GM21717 (cell line): ENCODE measurements at regions not wholly inside any gene's neighbourhood (a gene's known extent, or its start where the extent isn't known, plus 50 kb on each side); places are given as distances from the start of the nearest gene placed in this dataset.
"Not testable (repeated sequence)": the region's sequence is repeated elsewhere in the genome, so short reads cannot be mapped to it uniquely, and the experiment has no call there.

Source experiments
- ATAC-seq: cut with Tn5 transposase; IDR thresholded peaks from one replicate; pipeline ENCODE4 v1.9.1; 2021; ENCODE audit warnings: mild to moderate bottlenecking, moderate library complexity; ENCODE audit not compliant: unreplicated experiment

DNA sequence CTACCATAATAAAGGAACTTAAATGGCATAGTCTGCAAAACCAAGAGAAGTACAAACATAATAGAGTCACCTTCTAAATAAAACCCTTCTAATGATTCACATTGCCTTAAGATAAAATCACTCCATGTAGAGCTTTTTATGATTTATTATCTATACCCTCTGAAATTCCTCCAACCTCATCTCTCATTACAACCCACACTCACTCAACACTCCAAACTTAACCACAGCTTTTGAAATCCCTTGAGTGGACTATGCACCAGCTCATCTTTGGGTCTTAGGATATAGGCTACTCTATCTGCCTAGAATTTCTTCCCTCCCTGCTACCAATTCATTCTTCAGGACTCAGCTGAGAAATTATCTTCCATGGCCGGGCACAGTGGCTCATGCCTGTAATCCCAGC lies 122.5 kb downstream of the CETN3 start:
- ATAC-seq: no peak

DNA sequence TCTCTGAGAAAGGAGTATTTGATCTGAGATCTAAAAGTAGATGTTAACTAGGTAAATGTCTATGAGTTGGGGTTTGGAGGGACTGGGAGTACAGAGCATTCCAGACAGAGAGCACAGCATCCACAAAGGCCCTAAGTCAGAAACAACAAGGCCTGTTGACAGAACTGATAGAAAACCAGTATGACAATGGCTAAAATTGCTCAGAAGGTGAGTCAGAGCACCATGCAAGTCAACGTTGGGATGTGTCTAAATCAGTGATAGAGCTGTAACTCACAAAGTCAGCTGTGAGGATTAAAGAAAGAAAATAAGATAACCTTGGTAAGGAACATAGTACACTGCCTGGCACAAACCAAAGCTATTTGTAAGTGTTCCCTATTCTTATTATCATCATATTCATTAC lies 124.0 kb downstream of the CETN3 start:
- ATAC-seq: no peak

DNA sequence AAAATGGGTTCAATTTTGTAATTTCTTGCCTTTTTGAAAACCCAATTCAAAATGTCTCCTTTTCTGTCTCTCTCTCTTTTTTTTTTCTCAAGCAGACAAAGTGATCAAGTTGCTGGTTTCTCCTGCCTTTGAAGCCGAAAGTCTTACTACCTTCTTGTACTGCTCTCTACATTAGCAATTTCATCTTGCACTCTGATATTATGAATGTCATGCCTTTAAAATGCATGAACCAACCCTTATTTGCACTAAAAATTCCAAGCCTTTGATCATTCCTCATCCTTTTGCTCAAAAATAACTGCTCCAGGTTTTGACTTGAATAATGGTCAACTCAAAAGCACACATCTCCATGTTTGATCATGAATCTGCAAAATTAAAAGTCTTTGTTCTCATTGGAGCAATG lies 125.2 kb downstream of the CETN3 start:
- no peak for ATAC-seq

DNA sequence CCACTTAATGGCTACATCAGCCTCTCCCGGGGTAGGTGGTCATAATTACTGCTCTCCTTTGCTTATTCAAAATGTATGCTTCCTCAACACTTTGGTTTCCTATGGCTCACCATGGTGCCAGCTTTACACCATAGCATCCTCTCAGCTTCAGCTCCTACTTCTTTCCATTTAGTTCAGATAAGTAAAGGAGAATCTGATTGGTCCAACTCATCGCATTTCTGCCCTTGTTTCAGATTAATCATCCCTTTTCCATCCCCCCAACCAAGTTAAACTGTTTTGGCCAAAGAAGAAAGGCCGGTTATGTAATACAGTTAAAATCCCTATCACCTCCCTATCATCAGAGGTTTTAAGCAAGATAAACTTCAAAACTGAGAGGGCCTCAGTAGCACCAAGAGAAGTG lies 130.5 kb downstream of the CETN3 start:
- ATAC-seq: no peak

DNA sequence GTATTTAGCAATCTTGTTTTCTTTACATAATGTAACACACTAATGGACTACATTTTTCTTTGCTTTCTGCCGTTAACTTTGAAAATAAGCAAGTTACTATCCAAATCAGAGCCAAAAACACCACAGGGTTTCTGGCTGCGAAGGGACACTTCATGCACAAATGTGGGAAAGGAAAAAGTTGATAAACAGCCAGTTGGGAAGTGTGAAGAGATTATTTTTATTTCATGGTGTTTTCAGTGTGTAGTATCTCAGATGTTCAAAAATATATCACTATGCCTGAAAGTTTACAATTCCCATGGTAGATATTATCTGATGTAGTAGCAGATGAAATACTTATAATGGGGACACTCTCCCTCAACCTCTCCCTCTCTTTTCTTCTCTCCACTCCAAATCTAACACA lies 135.3 kb downstream of the CETN3 start:
- no peak for ATAC-seq

DNA sequence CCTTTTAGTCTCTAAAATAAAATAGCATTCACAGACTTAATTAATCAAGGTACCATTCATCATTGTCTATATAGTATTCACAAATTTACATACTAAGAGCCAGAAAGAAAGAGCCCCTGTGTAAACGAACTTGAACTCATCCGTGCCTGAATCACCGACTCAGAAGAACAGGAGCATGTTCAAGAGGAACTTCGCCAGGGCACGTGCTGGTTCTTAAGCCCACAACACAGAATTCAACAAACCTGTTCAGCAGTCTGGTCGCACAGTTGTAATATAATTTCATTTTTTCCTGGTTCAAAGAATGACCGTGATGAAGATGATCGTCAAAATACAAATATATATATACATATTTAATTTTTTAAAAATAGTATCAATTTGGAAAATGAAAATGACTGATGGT lies 141.9 kb downstream of the CETN3 start:
- ATAC-seq: no peak

DNA sequence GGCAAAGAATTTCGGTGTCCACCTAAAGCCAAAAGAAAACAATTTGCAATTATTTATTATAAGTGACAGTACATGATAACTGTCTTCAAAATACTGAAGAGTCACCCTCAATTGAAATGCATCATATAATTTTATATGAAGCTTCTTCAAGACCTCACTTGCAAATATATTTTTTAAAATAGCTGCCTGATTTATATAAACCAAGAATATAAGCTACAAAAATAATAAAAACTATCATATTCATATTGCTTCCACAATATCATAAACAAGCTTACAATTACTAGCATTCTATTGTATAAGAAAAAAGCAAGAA lies 144.1 kb downstream of the CETN3 start:
- no peak for ATAC-seq

DNA sequence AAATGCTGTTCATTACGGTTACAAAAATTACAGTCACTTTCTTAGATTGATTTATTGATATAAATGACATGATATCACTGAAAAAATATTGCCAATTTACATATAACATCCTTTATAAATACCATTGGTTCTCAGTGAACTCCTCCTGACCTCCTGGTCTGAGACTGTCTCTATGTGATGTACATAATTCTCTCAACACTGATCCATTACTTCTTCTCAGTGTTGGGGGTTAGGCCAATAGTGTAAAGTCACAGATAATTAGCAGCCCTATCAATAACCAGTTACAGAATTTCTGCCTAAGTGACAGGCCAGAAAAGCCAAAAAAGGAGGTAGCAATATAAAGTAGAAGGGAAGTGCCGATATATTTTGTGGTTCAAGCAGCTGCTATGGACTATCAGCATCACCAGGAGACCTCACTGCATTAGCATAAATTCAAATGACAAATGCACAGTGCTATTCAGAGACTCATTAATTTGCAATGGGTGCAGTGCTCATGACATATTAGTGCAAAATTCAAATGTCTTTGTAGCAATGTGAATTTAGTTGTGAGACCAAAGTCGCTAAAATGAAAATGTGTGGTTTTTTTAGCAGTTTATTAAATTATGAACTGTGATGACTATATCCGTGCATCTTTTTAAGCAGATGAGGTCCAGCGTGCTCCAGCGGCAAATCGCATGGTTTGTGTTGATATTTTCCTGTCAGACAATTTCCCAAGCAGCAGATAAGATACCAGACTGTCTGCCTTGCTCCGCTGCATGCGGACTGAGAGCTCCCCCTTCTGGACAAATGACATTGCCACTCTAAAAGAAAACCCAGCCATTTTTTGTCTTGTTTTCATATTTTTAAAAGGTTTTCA lies 144.6 kb downstream of the CETN3 start:
- ATAC-seq: no peak

DNA sequence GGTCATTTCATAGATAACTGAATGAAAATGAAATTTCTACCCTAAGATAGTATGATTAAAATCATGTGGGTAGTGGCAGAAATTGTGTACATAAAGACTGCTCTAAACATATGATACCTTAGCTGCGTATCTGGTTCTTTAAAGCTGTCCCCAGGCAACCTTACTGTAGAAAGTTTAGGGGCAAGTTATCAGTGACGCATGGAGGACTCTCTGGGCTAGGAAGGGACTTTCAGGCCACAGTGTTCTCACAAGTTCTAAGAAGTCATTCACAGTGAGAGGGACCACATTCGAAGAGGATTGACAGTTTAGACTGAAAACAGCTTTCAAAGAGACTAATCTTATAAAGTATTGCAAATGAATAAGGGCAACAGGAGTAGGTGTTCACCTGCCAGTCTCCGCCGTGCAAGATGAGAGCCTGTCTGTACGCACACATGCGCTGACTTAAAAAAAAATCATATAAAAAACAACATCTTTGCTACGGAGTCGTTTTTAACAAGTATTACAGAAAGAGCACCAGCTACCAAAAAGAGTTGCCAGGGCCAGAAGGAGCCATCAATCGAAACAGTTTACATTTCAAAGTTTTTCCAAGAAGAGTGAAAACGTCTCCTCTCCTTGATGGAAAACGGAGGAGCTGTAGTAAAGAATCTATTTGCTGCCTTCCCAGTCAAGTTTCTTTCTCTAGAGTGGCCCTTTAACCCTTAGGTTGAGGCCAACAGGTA lies 146.3 kb downstream of the CETN3 start:
- ATAC-seq: no peak

DNA sequence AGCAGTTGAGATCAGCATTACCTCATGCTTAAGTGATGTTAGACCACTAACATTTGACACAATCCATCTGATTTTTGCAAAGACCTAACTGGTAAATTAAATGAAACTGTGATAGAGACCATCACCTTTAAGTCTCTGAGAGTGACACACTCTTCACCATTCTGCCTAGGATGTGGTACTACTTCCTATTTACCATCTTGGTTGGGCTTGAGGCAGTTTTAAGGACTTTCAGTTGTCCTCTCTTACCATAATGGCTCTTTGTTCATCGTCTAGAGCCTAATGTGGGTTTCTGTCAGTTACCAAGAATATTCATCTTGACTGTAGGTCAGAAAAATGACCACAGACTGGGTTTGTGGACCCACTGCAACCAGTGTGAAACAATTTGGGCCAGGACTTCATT lies 158.1 kb downstream of the CETN3 start:
- no peak for ATAC-seq

DNA sequence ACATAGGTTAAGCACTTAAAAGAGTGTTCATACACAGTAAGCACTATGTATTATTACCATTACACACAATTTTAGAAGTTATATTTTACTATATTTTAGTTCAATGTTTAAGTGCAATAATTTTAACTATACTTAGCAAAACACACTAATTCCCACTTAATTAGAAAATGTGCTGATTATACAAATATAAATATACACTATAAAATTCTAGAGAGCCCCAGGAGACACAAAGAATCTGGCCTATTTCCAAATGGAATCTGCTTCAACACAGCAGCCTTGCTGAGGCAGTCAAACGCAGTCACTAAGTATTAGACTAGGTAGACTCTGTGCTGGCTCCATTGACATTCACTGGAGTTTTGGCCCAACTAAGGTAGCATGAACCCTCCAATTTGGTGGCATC lies 160.9 kb downstream of the CETN3 start:
- ATAC-seq: no peak

DNA sequence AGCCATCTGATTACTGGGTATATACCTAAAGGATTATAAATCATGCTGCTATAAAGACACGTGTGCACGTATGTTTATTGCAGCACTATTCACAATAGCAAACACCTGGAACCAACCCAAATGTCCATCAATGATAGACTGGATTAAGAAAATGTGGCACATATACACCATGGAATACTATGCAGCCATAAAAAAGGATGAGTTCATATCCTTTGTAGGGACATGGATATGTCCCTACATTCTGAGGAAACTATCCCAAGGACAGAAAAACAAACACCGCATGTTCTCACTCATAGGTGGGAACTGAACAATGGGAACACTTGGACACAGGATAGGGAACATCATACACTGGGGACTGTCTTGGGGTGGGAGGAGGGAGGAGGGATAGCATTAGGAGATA lies 165.7 kb downstream of the CETN3 start:
- ATAC-seq: not testable (repeated sequence)

DNA sequence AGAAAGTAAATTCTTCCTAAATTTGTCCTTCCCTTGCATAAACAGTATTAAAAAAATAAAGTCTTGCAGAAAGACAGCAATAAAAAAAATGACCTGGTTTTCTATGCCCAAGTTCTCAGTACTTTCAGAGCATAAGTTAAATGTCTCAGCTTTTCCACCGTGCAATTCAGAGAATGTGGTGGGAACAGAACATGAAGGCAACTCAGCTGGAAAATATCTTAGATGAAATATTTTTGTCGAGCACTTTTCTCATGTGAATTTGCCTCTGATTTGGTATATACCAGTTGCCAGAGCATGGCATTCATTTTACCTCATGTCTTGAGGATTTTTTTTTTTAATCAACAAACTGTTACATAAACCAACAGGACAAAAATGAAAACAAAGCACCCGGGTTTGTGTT lies 176.1 kb downstream of the CETN3 start:
- no peak for ATAC-seq

DNA sequence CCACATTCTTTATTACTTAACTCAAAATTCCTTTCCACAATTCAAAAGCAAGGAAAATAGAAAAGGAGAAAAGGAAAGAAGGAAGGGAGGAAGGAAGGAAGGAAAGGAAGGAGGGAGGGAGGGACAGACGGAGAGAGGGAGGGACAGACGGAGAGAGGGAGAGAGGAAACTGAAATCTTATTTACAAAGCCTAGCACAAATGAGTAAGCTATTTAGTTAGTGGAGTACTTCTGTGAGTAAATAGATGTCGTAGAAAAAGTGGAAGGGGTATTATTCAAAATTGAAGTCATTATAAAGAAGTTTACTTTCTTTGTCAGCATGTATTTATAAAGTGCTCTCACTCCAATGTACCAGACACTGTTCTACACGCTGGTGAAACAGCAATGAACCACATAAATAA lies 177.9 kb downstream of the CETN3 start:
- ATAC-seq: no peak

DNA sequence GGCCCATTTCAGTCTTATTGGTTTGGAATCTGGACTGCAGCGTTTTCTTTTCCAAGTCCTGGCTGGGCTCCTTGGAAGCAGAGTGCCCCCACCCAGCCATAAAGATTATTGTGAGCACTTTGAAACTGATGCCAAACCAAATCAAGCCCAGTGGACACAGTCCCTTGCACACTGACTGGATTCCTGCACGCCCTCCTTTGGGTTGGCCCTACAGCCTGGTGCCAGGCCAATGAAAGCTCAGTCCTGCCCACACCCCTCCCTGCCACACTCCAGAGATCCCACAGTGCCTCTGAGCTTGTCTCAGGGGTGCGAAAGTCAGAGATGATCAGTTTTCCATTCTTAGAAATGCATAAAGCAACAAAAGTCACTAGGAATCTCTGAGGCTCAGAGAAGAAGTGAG lies 181.9 kb downstream of the CETN3 start:
- ATAC-seq: no peak

DNA sequence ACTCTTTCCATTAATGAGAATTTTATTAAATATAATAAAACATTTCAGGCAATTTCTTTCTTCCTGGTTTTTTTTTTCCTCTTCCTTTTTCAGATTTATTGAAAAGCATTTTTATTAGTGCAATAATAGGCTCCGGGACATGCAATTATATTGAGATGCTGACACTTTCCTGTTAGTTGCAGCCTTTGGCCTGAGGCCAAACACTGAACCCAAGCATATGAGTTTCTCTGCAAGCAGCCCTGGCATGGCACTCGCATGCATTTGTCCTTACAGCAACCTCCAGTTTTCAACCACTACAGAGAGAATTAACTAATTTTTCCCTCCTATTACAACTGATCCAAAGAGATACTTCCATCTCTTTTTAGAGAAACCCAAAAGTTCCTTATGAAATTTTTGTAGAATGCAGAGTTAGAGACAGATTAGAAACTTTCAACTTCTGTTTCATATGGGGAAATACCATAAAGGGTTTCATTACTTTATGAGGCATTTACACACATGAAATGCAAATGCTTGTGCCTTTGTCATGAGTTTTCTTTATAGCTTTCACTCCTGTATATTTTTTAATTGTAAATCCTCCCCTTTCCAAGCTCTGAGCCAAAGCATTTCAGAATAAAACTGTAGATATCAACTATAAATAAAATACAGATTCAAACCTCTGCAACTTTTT lies 183.0 kb downstream of the CETN3 start:
- ATAC-seq: no peak

DNA sequence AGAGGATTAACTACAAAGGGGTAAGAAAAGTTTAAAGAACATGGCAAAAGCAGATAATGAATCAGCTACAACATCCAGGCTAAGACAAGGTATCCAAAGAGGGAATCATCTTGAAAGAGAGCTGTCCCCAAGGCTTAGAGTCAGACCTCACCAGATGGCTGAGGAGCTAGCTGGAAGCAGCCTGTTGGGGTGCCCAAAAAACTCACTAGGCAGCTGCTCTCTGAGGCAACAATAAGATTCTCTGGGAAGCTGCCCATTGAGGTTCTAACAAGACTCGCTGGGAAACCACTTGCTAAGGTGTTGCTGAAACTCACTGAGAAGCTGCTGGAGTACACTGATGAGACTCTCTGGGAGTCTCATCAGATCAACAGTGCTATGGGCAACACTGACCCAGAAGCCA lies 185.2 kb downstream of the CETN3 start:
- no peak for ATAC-seq

DNA sequence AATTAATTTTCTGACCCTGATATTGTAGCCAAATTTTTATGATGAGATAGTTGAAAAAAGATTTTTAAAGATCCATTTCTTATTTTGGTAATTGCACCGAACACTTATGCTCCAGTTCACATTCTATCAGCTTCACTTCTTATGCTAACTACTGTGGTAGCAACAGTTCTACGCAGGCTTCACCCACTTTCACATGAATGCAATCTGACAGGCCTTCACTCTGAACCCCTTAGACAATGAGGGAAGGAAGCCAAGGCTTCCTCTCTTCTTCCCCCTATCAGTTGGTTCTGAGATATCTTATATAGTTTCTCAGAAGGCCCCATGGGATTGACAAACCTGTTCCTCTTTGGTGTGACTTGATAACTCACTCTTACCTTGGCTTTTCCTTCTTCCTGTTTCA lies 185.8 kb downstream of the CETN3 start:
- ATAC-seq: no peak

DNA sequence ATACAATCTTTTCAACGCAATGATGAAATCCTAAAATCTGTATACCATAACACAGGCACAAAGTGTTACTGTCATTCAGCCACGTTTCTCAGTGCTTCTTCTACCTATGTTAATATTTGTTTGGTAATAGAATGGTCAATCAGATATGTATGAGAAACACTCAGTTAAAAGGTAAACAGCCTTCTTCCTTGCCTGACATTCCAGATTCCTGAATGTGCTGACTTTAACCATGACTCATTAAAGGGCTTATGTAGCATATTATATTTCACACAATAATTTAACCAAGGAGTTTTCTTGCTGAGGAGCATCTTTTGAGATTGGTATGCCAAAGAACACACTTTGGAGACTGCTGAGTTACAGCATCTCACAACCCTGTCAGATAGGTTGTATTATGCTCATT lies 187.6 kb downstream of the CETN3 start:
- no peak for ATAC-seq

DNA sequence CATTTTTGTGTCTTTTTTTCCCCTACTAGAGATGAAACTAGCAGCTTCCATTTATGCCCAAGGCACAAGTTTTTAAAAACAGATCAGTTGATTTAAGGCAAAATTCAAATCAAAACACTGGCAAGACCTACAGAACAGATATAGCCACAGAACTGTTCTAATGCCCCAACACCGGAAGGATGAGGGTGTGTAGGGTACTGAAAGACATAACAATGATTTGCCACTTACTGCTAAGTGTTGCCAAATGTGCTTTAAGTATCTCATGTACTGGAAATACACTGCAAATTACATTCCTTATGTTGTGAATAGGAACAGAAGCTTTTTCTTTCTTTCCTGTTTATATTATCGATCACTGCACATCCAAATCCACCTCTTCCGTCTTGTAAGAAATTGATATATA lies 189.0 kb downstream of the CETN3 start:
- ATAC-seq: no peak

DNA sequence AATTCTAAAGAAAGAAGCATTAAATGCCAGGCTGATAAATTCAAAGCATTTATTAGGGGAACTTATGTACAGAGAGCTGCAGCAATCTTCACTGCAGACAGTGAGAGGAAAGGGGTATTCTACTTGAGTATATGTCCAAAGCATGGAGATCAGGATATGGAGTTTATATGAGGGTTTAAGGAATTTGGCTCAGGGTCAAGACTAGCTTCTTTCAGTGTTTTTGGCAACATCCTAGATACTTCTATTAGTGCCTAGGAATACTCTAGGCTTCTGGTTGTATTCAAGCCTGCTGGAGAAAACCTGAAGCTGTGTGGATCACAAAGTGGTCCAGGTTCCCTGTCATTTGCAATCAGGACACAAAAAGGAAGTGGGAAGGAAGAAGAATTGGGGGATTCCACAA lies 194.6 kb downstream of the CETN3 start:
- ATAC-seq: no peak

DNA sequence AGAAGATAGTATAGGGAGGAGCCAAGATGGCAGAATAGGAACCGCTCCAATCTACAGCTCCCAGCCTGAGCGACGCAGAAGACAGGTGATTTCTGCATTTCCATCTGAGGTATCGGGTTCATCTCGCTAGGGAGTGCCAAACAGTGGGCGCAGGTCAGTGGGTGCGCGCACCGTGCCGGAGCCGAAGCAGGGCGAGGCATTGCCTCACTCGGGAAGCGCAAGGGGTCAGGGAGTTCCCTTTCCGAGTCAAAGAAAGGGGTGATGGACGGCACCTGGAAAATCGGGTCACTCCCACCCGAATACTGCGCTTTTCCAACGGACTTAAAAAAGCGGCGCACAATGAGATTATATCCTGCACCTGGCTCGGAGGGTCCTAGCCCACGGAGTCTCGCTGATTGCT lies 201.2 kb downstream of the CETN3 start:
- not testable (repeated sequence) for ATAC-seq
